ENCODE measurements at regions not wholly inside any gene's neighbourhood (a gene's known extent, or its start where the extent isn't known, plus 50 kb on each side); places are given as distances from the start of the nearest gene placed in this dataset.

- no peak for TF ChIP-seq CTCF (IDR thresholded peaks at IDR 0.05; ENCODE audit: low read depth, low read length)
- TF ChIP-seq, protein P1, sequence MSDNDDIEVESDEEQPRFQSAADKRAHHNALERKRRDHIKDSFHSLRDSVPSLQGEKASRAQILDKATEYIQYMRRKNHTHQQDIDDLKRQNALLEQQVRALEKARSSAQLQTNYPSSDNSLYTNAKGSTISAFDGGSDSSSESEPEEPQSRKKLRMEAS (IDR thresholded peaks at IDR 0.05; ENCODE audit: low read depth, low read length), result no peak
These were observed 103.4 kb upstream of the RAI14 start for GRCh38 chr5:34552686-34553085.
